HPDE6-E6E7 (cell line): ENCODE measurements at regions not wholly inside any gene's neighbourhood (a gene's known extent, or its start where the extent isn't known, plus 50 kb on each side); places are given as distances from the start of the nearest gene placed in this dataset.

Source experiments
- DNase-seq: peaks from one replicate; pipeline ENCODE4 v3.0.0; 2011; ENCODE audit warnings: missing footprints; ENCODE audit errors: extremely low spot score

- no peak for DNase-seq
Observed at GRCh38 chr1:93013145-93014065, 52.1 kb upstream of the DIPK1A start.

GRCh38 chr1:93014168-93014567, 52.9 kb upstream of the DIPK1A start:
- no peak for DNase-seq

GRCh38 chr1:93015590-93015989, 54.3 kb upstream of the DIPK1A start:
- DNase-seq = peak; percentile 40

DNA sequence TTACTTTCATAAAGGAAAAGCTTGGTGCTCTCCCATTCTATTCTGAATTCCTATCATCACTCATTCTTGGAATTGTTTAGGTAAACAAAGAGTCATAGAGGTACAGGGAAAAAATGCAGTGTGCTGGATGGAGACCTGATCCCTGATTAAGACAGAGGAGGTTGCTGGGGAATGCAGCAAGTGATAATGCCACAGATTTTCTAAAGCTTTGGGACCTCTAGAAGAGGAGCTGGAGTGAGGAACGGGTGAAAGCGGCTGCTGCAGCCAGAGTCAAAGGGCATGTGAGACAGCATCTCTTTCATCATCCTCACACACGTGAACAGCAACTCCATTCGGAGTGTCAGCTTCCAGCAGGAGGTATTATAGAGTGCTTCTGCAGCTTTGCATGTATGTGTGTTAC, 54.9 kb upstream of the DIPK1A start:
- DNase-seq = no peak

DNA sequence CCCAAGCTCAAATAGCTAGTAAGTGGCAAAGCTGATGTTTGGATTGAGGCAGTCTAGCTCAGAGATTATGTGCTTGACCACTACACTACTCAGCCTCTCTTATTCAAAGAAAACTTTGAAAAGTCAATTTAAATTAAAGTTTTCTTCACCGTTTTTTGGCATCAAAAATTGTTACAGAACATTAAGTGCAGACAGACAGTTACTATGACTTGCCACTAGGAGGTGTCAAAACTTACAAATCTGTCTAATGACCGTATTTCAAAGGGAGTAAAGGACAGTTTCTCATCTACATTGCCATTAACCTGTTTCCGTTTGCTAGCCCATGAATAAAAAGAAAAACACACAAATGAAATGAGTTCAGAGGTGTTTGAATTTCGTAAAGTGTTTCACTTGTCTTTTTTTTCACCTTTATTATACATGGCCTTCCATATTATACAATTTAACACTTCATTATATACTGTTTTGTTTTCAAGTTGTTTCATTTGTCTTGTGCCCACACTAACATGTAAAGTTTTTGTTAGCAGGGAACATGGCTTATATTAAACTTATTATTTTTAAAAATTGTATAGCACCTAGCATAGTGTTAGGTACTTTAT, 57.4 kb upstream of the MTF2 start:
- DNase-seq = peak; percentile 29

- no peak for DNase-seq
Observed at GRCh38 chr1:93022580-93022979, 56.5 kb upstream of the MTF2 start.

- DNase-seq = no peak
Observed at GRCh38 chr1:93023281-93023680, 55.8 kb upstream of the MTF2 start.

DNA sequence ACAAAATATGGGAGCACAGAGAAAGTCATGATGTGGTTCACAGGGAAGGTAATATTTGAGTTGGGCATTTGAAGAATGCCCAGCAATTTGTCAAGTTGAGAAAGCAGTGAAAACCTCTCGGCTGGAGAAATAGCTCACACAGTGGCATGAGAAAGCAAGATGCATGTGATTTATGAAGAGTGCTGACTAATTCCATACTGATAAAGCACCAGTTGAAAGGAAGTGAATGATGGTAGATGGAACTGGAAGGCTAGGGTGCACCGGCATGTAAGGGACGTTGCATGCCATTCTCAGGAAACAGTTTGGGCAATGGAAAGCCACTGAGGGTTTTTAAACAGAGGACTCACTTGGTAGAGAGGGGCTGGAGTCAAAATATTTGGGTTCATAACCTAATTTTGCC, 53.5 kb upstream of the MTF2 start:
- DNase-seq = no peak

DNA sequence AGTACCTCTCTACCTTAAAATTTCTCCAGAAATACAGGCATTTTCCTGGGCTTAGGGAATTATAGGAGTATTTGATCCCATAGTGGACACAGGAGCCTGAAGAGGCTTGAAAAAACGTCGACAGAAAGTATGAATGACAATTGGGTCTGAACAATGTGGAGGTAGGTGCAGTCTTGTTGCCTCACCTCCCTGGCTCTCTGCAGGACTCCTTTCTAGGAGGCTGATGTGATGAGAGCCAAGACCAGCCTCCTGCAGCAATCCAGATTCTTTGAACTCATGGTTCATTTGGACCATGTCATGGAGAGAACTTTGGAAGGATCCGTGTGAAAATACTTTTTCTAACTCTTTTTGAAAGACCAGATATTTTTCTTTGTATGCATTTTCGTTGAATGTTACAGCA, 50.5 kb upstream of the MTF2 start:
- DNase-seq = no peak
